RWPE2 (cell line): ENCODE measurements at regions not wholly inside any gene's neighbourhood (a gene's known extent, or its start where the extent isn't known, plus 50 kb on each side); places are given as distances from the start of the nearest gene placed in this dataset.

Experiments
- ATAC-seq: fragments of 200-7000 bp; cut with Tn5 transposase; 3 replicates; pipeline ENCODE4 v1.9.1; 2021; ENCODE audit warnings: low read depth
- DNase-seq: peaks from one replicate; pipeline ENCODE4 v3.0.0-alpha.2; 2020; ENCODE audit warnings: low spot score
- H3K27ac ChIP-seq: fragments of 450-650 bp; 2 replicates; pipeline ENCODE4 v1.5.1; 2017; ENCODE audit warnings: mild to moderate bottlenecking; ENCODE audit not compliant: poor library complexity, severe bottlenecking
- H3K27me3 ChIP-seq: fragments of 250-450 bp; sonication (Bioruptor Pico); 2 replicates; pipeline ENCODE4 v1.5.1; 2021; ENCODE audit warnings: mild to moderate bottlenecking, moderate library complexity; ENCODE audit not compliant: insufficient read depth, poor library complexity, severe bottlenecking
- H3K36me3 ChIP-seq: fragments of 250-450 bp; sonication (Bioruptor Pico); 2 replicates; pipeline ENCODE4 v1.5.1; 2020; ENCODE audit warnings: low read depth, mild to moderate bottlenecking, moderate library complexity
- H3K4me1 ChIP-seq: fragments of 250-450 bp; sonication (Bioruptor Pico); 2 replicates; pipeline ENCODE4 v1.5.1; 2021; ENCODE audit warnings: mild to moderate bottlenecking, moderate library complexity; ENCODE audit not compliant: insufficient read depth, poor library complexity, severe bottlenecking
- H3K4me3 ChIP-seq: fragments of 250-450 bp; sonication (Bioruptor Pico); 2 replicates; pipeline ENCODE4 v1.5.1; 2021; ENCODE audit warnings: mild to moderate bottlenecking, moderate library complexity; ENCODE audit not compliant: severe bottlenecking
- H3K9me3 ChIP-seq: fragments of 250-450 bp; sonication (Bioruptor Pico); 2 replicates; pipeline ENCODE4 v1.5.1; 2021; ENCODE audit warnings: mild to moderate bottlenecking, moderate library complexity; ENCODE audit not compliant: severe bottlenecking
- CTCF ChIP-seq: fragments of 450-650 bp; IDR thresholded peaks from one replicate; pipeline ENCODE4 v1.5.1; 2017; ENCODE audit warnings: mild to moderate bottlenecking, moderate library complexity; ENCODE audit not compliant: poor library complexity, severe bottlenecking

- DNase-seq: no peak
- Histone ChIP-seq H3K27ac (no peak overlapping the region), H3K27me3 (no peaks in the 10 kb centered on the region), H3K9me3 (no peaks in the 10 kb centered on the region), H3K4me3 (no peak overlapping the region), H3K4me1 (no peaks in the 10 kb centered on the region), H3K36me3 (no peaks in the 10 kb centered on the region)
- TF ChIP-seq CTCF: no peak
- no peak for ATAC-seq
These were observed 91.2 kb downstream of the TNFAIP2 start for GRCh38 chr14:103214461-103214958.

- Histone ChIP-seq H3K36me3 (no peaks in the 10 kb centered on the region), H3K9me3 (no peaks in the 10 kb centered on the region), H3K4me1 (no peaks in the 10 kb centered on the region), H3K4me3 (no peak overlapping the region), H3K27ac (no peak overlapping the region), H3K27me3 (no peaks in the 10 kb centered on the region)
- no peak for TF ChIP-seq CTCF
- DNase-seq (no peak), ATAC-seq (no peak)
These were observed 93.1 kb downstream of the TNFAIP2 start for GRCh38 chr14:103216399-103216798.

DNA sequence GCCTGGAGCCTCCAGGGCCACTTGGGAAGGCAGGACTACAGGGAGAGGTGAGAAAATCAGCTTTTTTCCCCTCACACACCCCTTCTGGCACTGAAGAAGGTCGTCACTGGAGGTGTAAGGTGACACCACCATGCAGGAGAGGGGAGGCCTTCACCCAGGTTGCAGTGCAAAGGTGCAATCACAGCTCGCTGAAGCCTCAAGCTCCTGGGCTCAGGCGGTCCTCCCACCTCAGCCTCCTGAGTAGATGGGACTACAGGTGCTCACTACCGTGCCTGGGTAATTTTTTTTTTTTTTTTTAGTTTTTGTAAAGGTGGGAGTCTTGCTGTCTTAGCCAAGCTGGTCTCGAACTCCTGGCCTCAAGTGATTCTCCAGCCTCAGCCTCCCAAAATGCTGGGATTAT is 93.6 kb downstream of the TNFAIP2 start:
- Histone ChIP-seq H3K9me3 (no peaks in the 10 kb centered on the region), H3K4me3 (no peak overlapping the region), H3K27me3 (no peaks in the 10 kb centered on the region), H3K4me1 (no peaks in the 10 kb centered on the region), H3K36me3 (no peaks in the 10 kb centered on the region), H3K27ac (no peak overlapping the region)
- TF ChIP-seq CTCF: no peak
- ATAC-seq: no peak
- DNase-seq: no peak

GRCh38 chr14:103217538-103217937 is 94.3 kb downstream of the TNFAIP2 start:
- H3K4me1 ChIP-seq: no peaks in the 10 kb centered on the region
- no peaks in the 10 kb centered on the region for H3K36me3 ChIP-seq
- TF ChIP-seq CTCF: no peak
- DNase-seq: no peak
- no peaks in the 10 kb centered on the region for H3K27me3 ChIP-seq
- H3K4me3 ChIP-seq: no peak overlapping the region
- H3K27ac ChIP-seq: no peak overlapping the region
- no peak for ATAC-seq
- H3K9me3 ChIP-seq: no peaks in the 10 kb centered on the region

DNA sequence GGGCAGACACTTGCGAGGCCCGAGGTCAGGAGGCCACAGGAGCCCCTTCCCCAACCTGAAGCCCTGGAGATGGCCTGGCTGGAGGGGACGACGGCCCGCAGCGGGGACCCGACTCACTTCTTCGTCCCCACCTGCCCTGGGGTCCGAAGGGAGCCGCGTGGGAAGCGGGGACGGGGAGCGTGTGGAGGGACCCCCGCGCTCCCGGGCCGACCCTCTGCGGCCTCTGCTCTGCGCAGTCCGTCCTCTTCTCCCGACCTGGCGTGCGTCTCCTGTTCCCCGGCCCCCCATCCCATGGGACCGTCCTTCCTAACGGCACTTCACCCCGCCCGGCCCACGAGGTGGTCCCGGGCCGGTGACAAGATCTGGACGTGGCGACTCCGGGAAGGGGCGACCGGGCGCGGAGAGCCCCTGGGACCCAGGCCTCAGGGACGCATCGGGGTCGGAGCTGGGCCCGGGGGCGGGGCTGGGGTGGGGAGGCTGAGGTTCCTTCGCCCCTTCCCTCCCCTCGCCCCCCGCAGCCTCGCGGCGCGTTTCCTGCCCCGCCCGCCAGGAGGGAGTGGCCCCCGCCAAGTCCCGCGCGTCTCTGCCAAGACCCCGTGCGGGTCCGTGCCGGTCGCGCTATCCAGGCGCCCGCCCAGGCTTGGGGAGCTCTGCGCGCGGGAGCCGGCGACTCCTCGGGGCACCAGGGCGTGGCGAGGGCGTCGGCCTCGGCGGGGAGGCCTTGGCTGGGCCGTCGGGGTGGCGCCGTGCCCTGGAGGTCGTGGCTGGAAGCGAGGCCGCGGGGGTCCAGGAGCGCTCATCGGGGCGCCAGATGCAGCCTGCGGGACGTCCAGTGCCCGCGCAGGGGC is 97.1 kb downstream of the TNFAIP2 start:
- Histone ChIP-seq H3K27ac (no peak overlapping the region), H3K4me1 (no peaks in the 10 kb centered on the region), H3K36me3 (no peaks in the 10 kb centered on the region), H3K9me3 (no peaks in the 10 kb centered on the region), H3K4me3 (peak overlapping the region; percentile 28), H3K27me3 (no peaks in the 10 kb centered on the region)
- DNase-seq (no peak), ATAC-seq (peak; percentile 49)
- no peak for TF ChIP-seq CTCF
